Sigmoid colon (tissue), 3 donors: ENCODE measurements at regions not wholly inside any gene's neighbourhood (a gene's known extent, or its start where the extent isn't known, plus 50 kb on each side); places are given as distances from the start of the nearest gene placed in this dataset.

Experiments used
- CTCF ChIP-seq, 4 experiments: fragments of 450-650 bp in 3 of 4; fragments of 200-600 bp in 1 of 4; IDR thresholded peaks; one replicate each; pipeline ENCODE4 v1.5.1; 2016 to 2019; ENCODE audit warnings: antibody characterized with exemption in 4 of 4, mild to moderate bottlenecking in 3 of 4, moderate library complexity in 2 of 4
- POLR2A ChIP-seq, 2 donors: fragments of 450-650 bp; IDR thresholded peaks; one replicate each; pipeline ENCODE4 v1.6.1; 2016; ENCODE audit warnings: antibody characterized with exemption in 2 of 2, mild to moderate bottlenecking in 2 of 2, moderate library complexity in 2 of 2

GRCh38 chr5:93340881-93341280 is 240.1 kb downstream of the NR2F1-AS1 start:
- TF ChIP-seq CTCF (IDR thresholded peaks at IDR 0.05) (no peak), POLR2A (IDR thresholded peaks at IDR 0.05) (no peak)
